ENCODE measurements at regions not wholly inside any gene's neighbourhood (a gene's known extent, or its start where the extent isn't known, plus 50 kb on each side); places are given as distances from the start of the nearest gene placed in this dataset.
"Not testable (repeated sequence)": the region's sequence is repeated elsewhere in the genome, so short reads cannot be mapped to it uniquely, and the experiment has no call there.

GRCh38 chr9:101859620-101860019, 121.2 kb upstream of the GRIN3A start:
- no peak for DNase-seq (ENCODE audit: low spot score)

GRCh38 chr9:101858026-101858425, 119.6 kb upstream of the GRIN3A start:
- no peak for DNase-seq (ENCODE audit: low spot score)

GRCh38 chr9:101849102-101849707, 110.8 kb upstream of the GRIN3A start:
- no peak for DNase-seq (ENCODE audit: low spot score)

GRCh38 chr9:101848485-101848919, 110.1 kb upstream of the GRIN3A start:
- no peak for DNase-seq (ENCODE audit: low spot score)

- no peak for DNase-seq (ENCODE audit: low spot score)
These were observed 107.7 kb upstream of the GRIN3A start for GRCh38 chr9:101846161-101846560.

GRCh38 chr9:101840694-101841188, 102.3 kb upstream of the GRIN3A start:
- DNase-seq (ENCODE audit: low spot score): no peak

- DNase-seq (ENCODE audit: low spot score): not testable (repeated sequence)
These were observed 100.5 kb upstream of the GRIN3A start for GRCh38 chr9:101838988-101839387.

GRCh38 chr9:101836021-101836420, 97.6 kb upstream of the GRIN3A start:
- DNase-seq (ENCODE audit: low spot score): no peak

GRCh38 chr9:101832486-101832885, 94.0 kb upstream of the GRIN3A start:
- DNase-seq (ENCODE audit: low spot score): no peak

GRCh38 chr9:101821450-101821849, 83.0 kb upstream of the GRIN3A start:
- not testable (repeated sequence) for DNase-seq (ENCODE audit: low spot score)

- DNase-seq (ENCODE audit: low spot score): not testable (repeated sequence)
These were observed 82.5 kb upstream of the GRIN3A start for GRCh38 chr9:101820983-101821382.

- DNase-seq (ENCODE audit: low spot score): no peak
These were observed 75.6 kb upstream of the GRIN3A start for GRCh38 chr9:101814064-101814463.

GRCh38 chr9:101807879-101808278, 69.4 kb upstream of the GRIN3A start:
- not testable (repeated sequence) for DNase-seq (ENCODE audit: low spot score)

GRCh38 chr9:101796044-101796443, 57.6 kb upstream of the GRIN3A start:
- no peak for DNase-seq (ENCODE audit: low spot score)

GRCh38 chr9:101795147-101795546, 56.7 kb upstream of the GRIN3A start:
- no peak for DNase-seq (ENCODE audit: low spot score)

GRCh38 chr9:101792475-101792874, 54.0 kb upstream of the GRIN3A start:
- no peak for DNase-seq (ENCODE audit: low spot score)

- peak; percentile 43 for DNase-seq (ENCODE audit: low spot score)
These were observed 53.5 kb upstream of the GRIN3A start for GRCh38 chr9:101791938-101792337.

- DNase-seq (ENCODE audit: low spot score): no peak
These were observed 53.1 kb upstream of the GRIN3A start for GRCh38 chr9:101791533-101791932.

Measured in activated CD4-positive, alpha-beta T cell treated with anti-CD3 and anti-CD28 coated beads, Interleukin-2, Interleukin-4, amounts not matched to agents 100 ng/mL and 50 ng/mL, durations not matched to agents 16 hours and 8 hours (primary cell).